ENCODE measurements at regions not wholly inside any gene's neighbourhood (a gene's known extent, or its start where the extent isn't known, plus 50 kb on each side); places are given as distances from the start of the nearest gene placed in this dataset.
"Not testable (repeated sequence)": the region's sequence is repeated elsewhere in the genome, so short reads cannot be mapped to it uniquely, and the experiment has no call there.

DNA sequence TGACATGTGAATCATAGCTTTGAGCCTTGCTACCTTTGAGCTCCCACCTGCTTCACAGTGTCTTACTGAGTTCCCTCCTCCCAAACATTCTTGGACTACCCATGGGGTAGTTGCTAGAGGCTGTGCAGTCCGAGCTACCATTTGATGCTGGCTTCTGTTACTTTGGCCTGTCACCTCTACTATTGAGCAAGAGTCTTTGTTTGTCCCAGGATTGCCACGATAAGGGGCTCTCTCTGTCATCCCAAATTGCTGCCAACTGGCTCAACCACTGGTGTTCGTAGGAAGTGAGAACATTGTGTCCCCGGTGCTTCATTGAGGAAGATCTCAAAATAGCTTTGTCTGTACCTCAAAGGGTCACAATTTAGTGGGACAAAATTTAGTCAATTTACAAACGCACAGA, 59.1 kb upstream of the PAX8 start:
- no peak for DNase-seq

DNA sequence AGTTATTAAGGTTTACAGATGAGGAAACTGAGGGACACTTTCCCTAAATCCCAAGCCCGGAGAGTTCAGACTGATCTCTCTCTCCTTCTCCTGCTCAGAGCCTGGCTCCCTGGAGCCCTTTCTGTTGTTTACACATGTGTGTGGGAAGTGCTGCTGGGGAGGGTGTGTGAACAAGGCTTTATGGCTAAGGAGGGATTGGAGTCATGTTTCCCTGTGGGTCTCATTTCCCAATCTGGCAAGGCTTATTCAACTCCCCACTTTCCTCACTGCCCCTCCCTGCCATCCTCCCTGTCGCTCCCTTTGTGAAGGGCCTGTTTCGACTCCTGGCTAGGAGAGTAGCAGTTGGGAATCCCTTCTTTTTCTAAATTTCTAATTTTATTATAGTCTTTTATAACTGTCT, 57.3 kb upstream of the PAX8 start:
- DNase-seq = not testable (repeated sequence)

DNA sequence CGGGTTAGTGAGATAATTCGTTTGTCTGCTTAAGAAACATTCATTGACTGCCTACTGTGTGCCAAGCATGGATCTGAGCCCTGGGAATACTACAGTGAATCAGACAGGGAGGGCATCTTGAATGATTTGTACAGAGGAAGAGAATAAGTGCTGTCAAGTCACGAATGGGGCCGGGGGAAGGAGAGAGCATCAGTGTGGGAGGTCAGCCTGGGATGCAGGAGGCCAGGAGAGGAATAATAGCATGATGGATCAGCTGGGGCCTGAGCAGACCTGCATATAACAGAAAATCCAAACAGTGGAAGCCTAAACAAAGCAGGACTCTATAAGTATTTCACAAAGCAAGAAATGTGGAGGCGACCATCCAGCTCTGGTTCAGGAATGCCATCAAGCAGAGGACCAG, 55.4 kb upstream of the PAX8 start:
- no peak for DNase-seq

DNA sequence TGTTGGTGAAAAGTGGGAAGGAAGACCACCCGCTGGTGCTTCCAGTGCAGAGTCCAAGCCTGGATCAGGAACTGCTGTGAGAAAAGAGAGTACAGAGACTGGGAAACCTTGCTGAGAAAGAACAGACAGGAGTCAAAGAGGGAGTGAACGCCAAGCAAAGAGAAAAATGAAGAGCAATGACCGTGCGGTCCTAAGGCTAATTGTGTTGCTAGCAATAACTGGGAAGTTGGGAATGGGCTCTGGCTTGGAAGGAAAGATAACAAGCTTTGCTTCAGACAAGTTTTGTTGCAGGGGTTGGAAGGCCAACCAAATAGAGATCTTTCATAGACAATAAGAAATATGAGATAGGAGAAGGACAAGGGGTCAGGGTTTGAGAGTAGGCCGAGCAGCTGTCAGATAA, 55.0 kb upstream of the PAX8 start:
- not testable (repeated sequence) for DNase-seq

DNA sequence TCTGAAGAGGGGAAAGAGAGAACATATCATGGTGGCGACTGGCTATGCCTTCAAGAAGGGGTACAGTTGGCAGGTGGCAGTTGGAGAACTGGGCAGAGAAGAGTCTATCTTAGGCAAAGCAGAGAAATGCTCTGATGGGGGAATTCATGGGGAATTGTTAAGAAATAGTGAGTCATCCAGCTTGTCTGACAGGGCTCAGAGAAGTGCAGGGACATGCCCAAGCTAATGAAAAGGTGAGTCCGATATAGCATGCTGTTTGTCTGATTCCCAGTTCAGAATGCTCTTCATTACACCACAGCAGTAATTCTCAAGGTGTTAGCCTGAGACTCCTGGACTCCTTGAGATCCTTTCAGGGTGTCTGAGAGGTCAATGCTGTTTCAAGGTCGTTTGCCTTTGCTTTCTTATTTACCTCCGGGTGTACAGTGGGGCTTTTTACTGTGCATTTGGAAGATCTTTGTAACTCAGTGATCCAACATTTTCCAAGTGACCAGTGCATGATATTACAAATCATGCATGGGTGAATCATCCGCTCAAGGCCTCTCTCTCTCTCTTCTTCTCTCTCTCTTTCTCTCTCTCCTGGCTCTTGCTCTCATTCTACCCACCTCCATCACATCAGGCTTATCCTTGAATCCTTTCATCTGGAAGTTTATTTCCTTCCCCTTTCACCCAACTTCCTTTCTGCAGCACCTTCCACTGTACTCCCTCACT, 51.5 kb upstream of the PAX8 start:
- not testable (repeated sequence) for DNase-seq

DNA sequence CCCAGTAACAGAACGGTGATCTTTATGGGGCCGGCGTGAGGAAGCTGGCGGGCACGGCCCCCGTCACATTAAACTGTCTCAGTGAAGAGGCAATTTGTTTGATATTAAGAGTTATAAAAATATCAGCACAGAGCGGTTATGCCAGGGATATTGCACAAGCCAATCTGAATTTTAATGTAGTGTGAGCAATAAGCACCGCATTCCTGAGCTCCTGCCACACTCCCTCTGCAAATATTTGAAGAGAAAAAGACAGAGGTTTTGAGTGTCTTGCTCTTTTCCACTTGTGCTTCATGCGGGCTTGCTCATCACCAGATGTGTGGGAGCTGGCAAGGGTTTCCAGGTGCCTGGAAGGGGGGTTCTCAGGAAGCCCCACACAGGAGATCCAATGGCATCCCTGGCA, 50.3 kb upstream of the PAX8 start:
- DNase-seq = not testable (repeated sequence)

DNA sequence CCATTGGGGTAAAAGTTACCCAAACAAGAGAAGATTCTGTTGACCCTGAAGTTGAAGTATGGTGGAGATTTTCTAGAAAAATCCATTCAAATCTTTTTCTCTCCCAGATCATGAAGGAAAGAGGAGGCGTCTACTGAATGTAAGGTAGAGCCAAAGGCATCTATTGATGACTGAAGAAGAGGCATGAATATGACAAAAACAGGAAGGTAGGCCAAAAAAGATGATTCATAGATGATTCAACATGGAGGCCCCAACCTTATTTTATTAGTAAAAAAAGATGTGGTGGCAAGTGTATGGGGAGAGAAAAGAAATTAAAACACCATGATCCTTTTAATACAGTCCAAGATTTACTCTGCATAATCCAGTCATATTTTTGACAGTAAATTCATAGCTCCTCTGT, 49.9 kb upstream of the PAX8 start:
- not testable (repeated sequence) for DNase-seq

All from CD4-positive, alpha-beta T cell treated with Interleukin-21 for 1 hour (primary cell).